ENCODE measurements at regions not wholly inside any gene's neighbourhood (a gene's known extent, or its start where the extent isn't known, plus 50 kb on each side); places are given as distances from the start of the nearest gene placed in this dataset.

- Histone ChIP-seq H3K4me1 (ENCODE audit: control insufficient read depth in 1 of 2, insufficient read depth in 2 of 2, low read length in 2 of 2) (no peaks in the 10 kb centered on the region), H2AFZ (ENCODE audit: insufficient read depth, low read depth, low read length, poor library complexity, severe bottlenecking) (no peak overlapping the region), H3K36me3 (replicated peaks in 1 of 2; ENCODE audit: control insufficient read depth in 1 of 2, insufficient read depth in 2 of 2, low read length in 2 of 2) (no peaks in the 10 kb centered on the region), H3K27ac (ENCODE audit: low read depth in 1 of 2, low read length in 2 of 2) (no peak overlapping the region), H3K9me3 (replicated peaks in 1 of 2; ENCODE audit: control insufficient read depth in 1 of 2, insufficient read depth in 1 of 2, low read length in 2 of 2) (no peaks in the 10 kb centered on the region), H3K4me2 (replicated peaks; ENCODE audit: extremely low read depth, low read length, poor library complexity, severe bottlenecking) (no peak overlapping the region), H3K4me3 (replicated peaks in 1 of 3; ENCODE audit: low read depth in 2 of 3, low read length in 3 of 3) (no peak overlapping the region), H4K20me1 (ENCODE audit: insufficient read depth, low read length) (no peaks in the 10 kb centered on the region), H3K9ac (ENCODE audit: insufficient read depth, low read length, poor library complexity, severe bottlenecking) (no peak overlapping the region), H3K27me3 (ENCODE audit: control insufficient read depth in 2 of 2, insufficient read depth in 2 of 2, low read length in 2 of 2) (no peaks in the 10 kb centered on the region), H3K79me2 (ENCODE audit: insufficient read depth, low read length) (no peaks in the 10 kb centered on the region)
- Mint-ChIP-seq H3K27me3 (ENCODE audit: low read depth in 3 of 3) (no peaks in the 10 kb centered on the region), H3K4me1 (no peaks in the 10 kb centered on the region), H3K27ac (no peak overlapping the region), H3K9me3 (peaks cover 0 to 6% (median 5%) of the 10 kb centered on the region in 7 donors), H3K36me3 (no peaks in the 10 kb centered on the region), H3K4me3 (no peak overlapping the region)
- intact Hi-C loops (cut with micrococcal nuclease), result no loop called here
- TF ChIP-seq, protein P1, sequence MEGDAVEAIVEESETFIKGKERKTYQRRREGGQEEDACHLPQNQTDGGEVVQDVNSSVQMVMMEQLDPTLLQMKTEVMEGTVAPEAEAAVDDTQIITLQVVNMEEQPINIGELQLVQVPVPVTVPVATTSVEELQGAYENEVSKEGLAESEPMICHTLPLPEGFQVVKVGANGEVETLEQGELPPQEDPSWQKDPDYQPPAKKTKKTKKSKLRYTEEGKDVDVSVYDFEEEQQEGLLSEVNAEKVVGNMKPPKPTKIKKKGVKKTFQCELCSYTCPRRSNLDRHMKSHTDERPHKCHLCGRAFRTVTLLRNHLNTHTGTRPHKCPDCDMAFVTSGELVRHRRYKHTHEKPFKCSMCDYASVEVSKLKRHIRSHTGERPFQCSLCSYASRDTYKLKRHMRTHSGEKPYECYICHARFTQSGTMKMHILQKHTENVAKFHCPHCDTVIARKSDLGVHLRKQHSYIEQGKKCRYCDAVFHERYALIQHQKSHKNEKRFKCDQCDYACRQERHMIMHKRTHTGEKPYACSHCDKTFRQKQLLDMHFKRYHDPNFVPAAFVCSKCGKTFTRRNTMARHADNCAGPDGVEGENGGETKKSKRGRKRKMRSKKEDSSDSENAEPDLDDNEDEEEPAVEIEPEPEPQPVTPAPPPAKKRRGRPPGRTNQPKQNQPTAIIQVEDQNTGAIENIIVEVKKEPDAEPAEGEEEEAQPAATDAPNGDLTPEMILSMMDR (IDR thresholded peaks at IDR 0.05), result no peak
- no peak for DNase-seq
- WGBS (ENCODE audit: insufficient coverage), result no CpG with 5 or more reads among the region's 1 CpG
Measured at GRCh38 chr5:129204525-129204924, 110.0 kb downstream of the ISOC1 start.

- Mint-ChIP-seq H3K4me1 (no peaks in the 10 kb centered on the region), H3K36me3 (no peaks in the 10 kb centered on the region), H3K4me3 (no peak overlapping the region), H3K27me3 (ENCODE audit: low read depth in 3 of 3) (no peaks in the 10 kb centered on the region), H3K27ac (no peak overlapping the region), H3K9me3 (peaks cover 2 to 13% (median 3%) of the 10 kb centered on the region in 7 donors)
- H3K27me3 ChIP-seq (ENCODE audit: control insufficient read depth in 2 of 2, insufficient read depth in 2 of 2, low read length in 2 of 2), result no peaks in the 10 kb centered on the region
- H4K20me1 ChIP-seq (ENCODE audit: insufficient read depth, low read length), result no peaks in the 10 kb centered on the region
- H3K27ac ChIP-seq (ENCODE audit: low read depth in 1 of 2, low read length in 2 of 2), result no peak overlapping the region
- H3K9me3 ChIP-seq (replicated peaks in 1 of 2; ENCODE audit: control insufficient read depth in 1 of 2, insufficient read depth in 1 of 2, low read length in 2 of 2), result peaks cover 0 to 5% of the 10 kb centered on the region in 2 donors
- no peak for DNase-seq
- intact Hi-C loops (cut with micrococcal nuclease), result no loop called here
- H3K36me3 ChIP-seq (replicated peaks in 1 of 2; ENCODE audit: control insufficient read depth in 1 of 2, insufficient read depth in 2 of 2, low read length in 2 of 2), result no peaks in the 10 kb centered on the region
- H2AFZ ChIP-seq (ENCODE audit: insufficient read depth, low read depth, low read length, poor library complexity, severe bottlenecking), result no peak overlapping the region
- WGBS (ENCODE audit: insufficient coverage), result 94% methylated on average over 2 of the region's 6 CpGs
- H3K79me2 ChIP-seq (ENCODE audit: insufficient read depth, low read length), result no peaks in the 10 kb centered on the region
- TF ChIP-seq, protein P1 (IDR thresholded peaks at IDR 0.05), result no peak
- no peak overlapping the region for H3K4me2 ChIP-seq (replicated peaks; ENCODE audit: extremely low read depth, low read length, poor library complexity, severe bottlenecking)
- no peak overlapping the region for H3K9ac ChIP-seq (ENCODE audit: insufficient read depth, low read length, poor library complexity, severe bottlenecking)
- H3K4me1 ChIP-seq (ENCODE audit: control insufficient read depth in 1 of 2, insufficient read depth in 2 of 2, low read length in 2 of 2), result no peaks in the 10 kb centered on the region
- H3K4me3 ChIP-seq (replicated peaks in 1 of 3; ENCODE audit: low read depth in 2 of 3, low read length in 3 of 3), result no peak overlapping the region
Measured at GRCh38 chr5:129216001-129216400, 121.5 kb downstream of the ISOC1 start.
